Transverse colon (tissue), 4 donors: ENCODE measurements at regions not wholly inside any gene's neighbourhood (a gene's known extent, or its start where the extent isn't known, plus 50 kb on each side); places are given as distances from the start of the nearest gene placed in this dataset.

Source experiments
- DNase-seq: peaks from one replicate; pipeline ENCODE4 v3.0.0-alpha.2; 2019
- H3K27ac ChIP-seq, 4 donors: fragments of 200-600 bp; sonication (generic); 2 replicates each; pipeline ENCODE4 v1.5.1; 2016 to 2018; ENCODE audit warnings: inconsistent platforms in 4 of 4
- H3K27me3 ChIP-seq: fragments of 200-600 bp; sonication (generic); 2 replicates; pipeline ENCODE4 v1.5.1; 2017; ENCODE audit warnings: inconsistent platforms
- H3K36me3 ChIP-seq, 4 donors: fragments of 200-600 bp; sonication (generic); 2 replicates each; pipeline ENCODE4 v1.5.1; 2017 to 2019; ENCODE audit warnings: inconsistent platforms in 4 of 4
- H3K4me1 ChIP-seq, 4 donors: fragments of 200-600 bp; sonication (generic); 2 replicates each; pipeline ENCODE4 v1.5.1; 2017 to 2020; ENCODE audit warnings: inconsistent platforms in 4 of 4
- H3K4me3 ChIP-seq, 4 donors: fragments of 200-600 bp; sonication (generic); 1 replicate in 1 of 4; 2 replicates in 3 of 4; pipeline versions ENCODE4 v1.5.1 to v1.6.1; 2017 to 2019; ENCODE audit warnings: inconsistent platforms in 4 of 4
- H3K9me3 ChIP-seq, 2 donors: fragments of 200-600 bp; sonication (generic); 2 replicates each; pipeline ENCODE4 v1.5.1; 2017 to 2019; ENCODE audit warnings: inconsistent platforms in 2 of 2
- CTCF ChIP-seq, 5 experiments: fragments of 200-600 bp in 3 of 5; fragments of 450-650 bp in 2 of 5; sonication (generic) in 3 of 5; IDR thresholded peaks; 1 replicate in 2 of 5; 2 replicates in 3 of 5; pipeline ENCODE4 v1.5.1; 2016 to 2017; ENCODE audit warnings: antibody characterized with exemption in 5 of 5, inconsistent platforms in 3 of 5, mild to moderate bottlenecking in 2 of 5, moderate library complexity in 1 of 5
- EP300 ChIP-seq: sonication (generic); formaldehyde crosslinking; IDR thresholded peaks from one replicate; pipeline ENCODE4 v1.6.1; 2017; ENCODE audit warnings: antibody characterized with exemption, low read depth
- POLR2A ChIP-seq: fragments of 450-650 bp; IDR thresholded peaks from one replicate; pipeline ENCODE4 v1.6.1; 2016; ENCODE audit warnings: antibody characterized with exemption, mild to moderate bottlenecking, moderate library complexity
- POLR2AphosphoS5 ChIP-seq, 3 donors: sonication (generic); formaldehyde crosslinking; IDR thresholded peaks; one replicate each; pipeline ENCODE4 v1.6.1; 2016; ENCODE audit warnings: antibody characterized with exemption in 3 of 3
- WGBS, 2 donors: methylation state at CpG; one replicate each; pipeline ENCODE4 v1.1.5; 2018; ENCODE audit warnings: low coverage in 1 of 2; 5-methylcytosine and 5-hydroxymethylcytosine counted together
- in situ Hi-C, 4 donors: fragments of 200-750 bp; cut with MboI; loops; one replicate each; pipeline versions ENCODE4 v1.15.0 to v1.15.1; 2017; ENCODE audit warnings: low sequenced_read_pairs in 3 of 4, low pct_ligation_motif_present in 1 of 4, low pct_unique_long_range_greater_than_20kb in 1 of 4
- intact Hi-C: fragments of 100-400 bp; cut with DNase I; formaldehyde crosslinking; loops from one replicate; pipeline ENCODE4 v1.15.1; 2023; ENCODE audit warnings: low total_unique reads

DNA sequence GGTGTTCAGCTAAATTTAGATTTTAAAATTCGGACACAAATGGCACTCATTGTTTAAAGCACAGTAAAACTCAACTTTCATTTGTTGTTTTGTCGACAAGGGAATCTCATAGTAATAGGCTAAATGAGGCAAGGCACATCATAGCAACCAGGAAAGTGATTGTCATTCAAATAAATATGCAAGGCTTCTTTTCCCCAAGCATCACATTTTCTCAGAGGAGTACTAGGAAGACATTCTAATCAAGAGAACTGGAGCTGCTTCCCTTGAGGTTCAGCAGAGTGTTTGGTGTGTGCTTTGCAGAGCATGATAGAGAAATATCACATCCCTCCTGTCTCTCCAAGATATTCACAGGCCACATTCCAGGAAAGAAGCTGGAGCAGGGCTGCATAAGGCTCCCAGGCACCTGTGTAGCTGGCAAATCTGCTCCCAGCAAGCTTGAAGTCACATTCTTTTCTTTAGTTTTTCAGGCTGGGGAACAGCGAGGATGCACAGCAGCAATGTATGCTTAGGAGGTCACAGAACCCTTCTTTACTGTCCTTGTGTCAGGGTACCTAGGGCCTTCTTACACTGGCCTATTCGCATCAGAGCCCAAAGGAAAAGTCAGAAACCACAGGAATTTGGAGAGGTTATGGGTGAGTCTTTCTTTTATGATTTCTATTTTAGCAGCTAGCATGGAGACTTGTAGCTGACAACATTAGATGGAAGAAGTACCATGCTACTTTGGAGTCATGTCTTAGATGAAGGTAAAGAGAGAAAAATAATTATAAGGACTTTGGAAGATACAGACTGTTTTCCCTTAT, 95.9 kb upstream of the HDAC9 start:
- Histone ChIP-seq H3K9me3 (no peaks in the 10 kb centered on the region), H3K27ac (no peak overlapping the region), H3K36me3 (no peaks in the 10 kb centered on the region), H3K27me3 (no peaks in the 10 kb centered on the region), H3K4me3 (no peak overlapping the region), H3K4me1 (peaks cover 0 to 3% (median 2%) of the 10 kb centered on the region in 4 donors)
- DNase-seq: no peak
- intact Hi-C loops (no loop called here), in situ Hi-C loops (no loop called here)
- WGBS, 2 donors: 87 to 100% methylated on average over 1 to 4 of the region's 4 CpGs
- TF ChIP-seq CTCF (IDR thresholded peaks at IDR 0.05): no peak
- no peak for TF ChIP-seq EP300
- TF ChIP-seq POLR2AphosphoS5 (IDR thresholded peaks at IDR 0.05): no peak
- TF ChIP-seq POLR2A: no peak

- peaks cover 0 to 3% (median 2%) of the 10 kb centered on the region in 4 donors for H3K4me1 ChIP-seq
- no peaks in the 10 kb centered on the region for H3K27me3 ChIP-seq
- no peak overlapping the region for H3K4me3 ChIP-seq
- H3K27ac ChIP-seq: no peak overlapping the region
- TF ChIP-seq POLR2AphosphoS5 (IDR thresholded peaks at IDR 0.05) (no peak), CTCF (IDR thresholded peaks at IDR 0.05) (no peak), POLR2A (no peak)
- H3K36me3 ChIP-seq: no peaks in the 10 kb centered on the region
- intact Hi-C loops (no loop called here), in situ Hi-C loops (no loop called here)
- no peak for DNase-seq
- no peaks in the 10 kb centered on the region for H3K9me3 ChIP-seq
- WGBS, 2 donors: 75 to 91% methylated on average over 2 of the region's 2 CpGs
These were observed 95.3 kb upstream of the HDAC9 start for GRCh38 chr7:18400275-18400674.

DNA sequence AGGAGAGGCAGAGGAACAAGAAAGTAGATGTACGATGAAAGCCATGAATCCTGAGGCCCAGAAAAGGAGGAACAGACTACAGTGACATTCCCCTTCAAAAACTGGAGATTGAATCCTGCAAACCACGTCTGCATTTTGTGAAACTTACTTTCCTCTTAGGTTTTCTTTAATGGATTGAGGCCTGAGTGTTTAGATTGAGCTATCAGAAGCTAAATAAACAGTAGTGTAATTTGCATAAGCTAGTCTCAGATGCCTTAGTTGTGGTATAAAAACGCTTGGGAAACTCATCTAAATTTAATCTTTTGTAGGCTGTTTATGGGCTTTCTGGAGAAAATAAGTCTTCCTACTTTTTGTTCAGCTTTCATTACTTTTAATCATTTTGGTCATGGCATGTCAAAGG, 94.8 kb upstream of the HDAC9 start:
- H3K27ac ChIP-seq: no peak overlapping the region

GRCh38 chr7:18401757-18402156, 93.8 kb upstream of the HDAC9 start:
- in situ Hi-C loops: no loop called here
- DNase-seq: no peak
- 50 to 63% methylated on average over 1 of the region's 1 CpG for WGBS, 2 donors

More for the DNA sequence above, 94.8 kb upstream of the HDAC9 start:
- in situ Hi-C loops (no loop called here), intact Hi-C loops (no loop called here)
- Histone ChIP-seq H3K9me3 (no peaks in the 10 kb centered on the region), H3K4me1 (peaks cover 0 to 3% (median 2%) of the 10 kb centered on the region in 4 donors), H3K4me3 (no peak overlapping the region), H3K36me3 (no peaks in the 10 kb centered on the region), H3K27me3 (no peaks in the 10 kb centered on the region)
- no peak for DNase-seq
- no peak for TF ChIP-seq EP300
- TF ChIP-seq POLR2AphosphoS5 (IDR thresholded peaks at IDR 0.05): no peak
- no peak for TF ChIP-seq CTCF (IDR thresholded peaks at IDR 0.05)
- no peak for TF ChIP-seq POLR2A
- 67 to 68% methylated on average over 3 of the region's 3 CpGs for WGBS, 2 donors

More at GRCh38 chr7:18401757-18402156, 93.8 kb upstream of the HDAC9 start:
- H3K27me3 ChIP-seq: no peaks in the 10 kb centered on the region
- TF ChIP-seq POLR2AphosphoS5 (IDR thresholded peaks at IDR 0.05) (no peak), CTCF (IDR thresholded peaks at IDR 0.05) (no peak), EP300 (no peak), POLR2A (no peak)
- H3K9me3 ChIP-seq: no peaks in the 10 kb centered on the region
- H3K36me3 ChIP-seq: no peaks in the 10 kb centered on the region
- H3K4me3 ChIP-seq: no peak overlapping the region
- H3K27ac ChIP-seq: no peak overlapping the region
- peaks cover 0 to 3% (median 2%) of the 10 kb centered on the region in 4 donors for H3K4me1 ChIP-seq
- intact Hi-C loops: no loop called here
